Endothelial cell (in vitro differentiated cells): ENCODE measurements at regions not wholly inside any gene's neighbourhood (a gene's known extent, or its start where the extent isn't known, plus 50 kb on each side); places are given as distances from the start of the nearest gene placed in this dataset.
"Not testable (repeated sequence)": the region's sequence is repeated elsewhere in the genome, so short reads cannot be mapped to it uniquely, and the experiment has no call there.

Experiments used
- DNase-seq: peaks from one replicate; pipeline ENCODE4 v3.0.0; 2021; ENCODE audit warnings: low spot score
- H3K27ac Mint-ChIP-seq: one replicate; pipeline ENCODE4 v1.8.0; 2021; ENCODE audit warnings: mixed read lengths, inconsistent platforms; ENCODE audit not compliant: unreplicated experiment
- H3K27me3 Mint-ChIP-seq: one replicate; pipeline ENCODE4 v1.8.0; 2021; ENCODE audit warnings: mild to moderate bottlenecking, moderate library complexity, mixed read lengths, inconsistent platforms; ENCODE audit not compliant: unreplicated experiment
- H3K36me3 Mint-ChIP-seq: one replicate; pipeline ENCODE4 v1.8.0; 2021; ENCODE audit warnings: mild to moderate bottlenecking, low read depth, mixed read lengths, inconsistent platforms; ENCODE audit not compliant: unreplicated experiment
- H3K4me1 Mint-ChIP-seq: one replicate; pipeline ENCODE4 v1.8.0; 2021; ENCODE audit warnings: mild to moderate bottlenecking, mixed read lengths, inconsistent platforms; ENCODE audit not compliant: unreplicated experiment
- H3K4me3 Mint-ChIP-seq: one replicate; pipeline ENCODE4 v1.8.0; 2021; ENCODE audit warnings: mild to moderate bottlenecking, mixed read lengths, inconsistent platforms; ENCODE audit not compliant: unreplicated experiment
- H3K9me3 Mint-ChIP-seq: one replicate; pipeline ENCODE4 v1.8.0; 2021; ENCODE audit warnings: mixed read lengths, inconsistent platforms; ENCODE audit not compliant: unreplicated experiment
- TF ChIP-seq, protein P1 (sequence below): fragments of 200-600 bp; sonication (generic); IDR thresholded peaks from one replicate; pipeline ENCODE4 v1.5.0; 2021; ENCODE audit warnings: antibody characterized with exemption; ENCODE audit not compliant: unreplicated experiment

DNA sequence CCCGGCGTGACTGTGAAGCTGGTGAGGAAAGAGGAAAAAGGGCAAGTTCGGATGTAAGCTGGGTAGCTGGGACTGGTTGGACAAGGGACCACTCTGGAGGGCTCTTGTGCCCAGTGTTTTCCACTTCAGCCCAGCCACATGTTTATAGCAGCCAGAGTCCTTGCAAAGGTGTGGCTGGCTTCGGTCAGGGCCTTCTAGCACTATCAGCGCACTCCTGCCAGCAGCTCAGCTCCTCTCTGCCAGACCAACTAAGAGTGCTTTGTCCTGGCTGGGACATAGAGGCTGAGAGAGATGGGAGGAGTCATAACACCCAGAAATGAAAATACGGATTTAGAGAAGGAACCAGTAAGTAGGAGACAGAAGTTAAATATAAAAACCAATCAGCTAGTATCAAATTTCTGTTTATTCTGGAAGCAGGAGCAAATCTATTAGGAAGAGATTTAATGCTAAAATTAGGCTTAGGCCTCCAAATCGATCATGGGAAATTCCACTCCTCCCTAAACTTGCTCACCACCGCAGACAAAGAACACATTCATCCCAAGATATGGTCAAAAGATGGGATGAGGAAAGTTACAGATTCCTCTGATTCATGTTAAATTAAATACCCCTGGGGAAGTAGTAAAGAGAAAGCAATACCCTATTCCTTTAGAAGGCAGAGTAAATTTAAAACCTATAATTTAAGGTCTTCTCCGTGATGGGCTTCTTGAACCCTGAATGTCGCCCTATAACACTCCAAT, 135.0 kb downstream of the RALA start:
- Mint-ChIP-seq H3K4me3 (no peak overlapping the region), H3K27ac (no peak overlapping the region), H3K4me1 (no peaks in the 10 kb centered on the region), H3K27me3 (no peaks in the 10 kb centered on the region), H3K9me3 (no peaks in the 10 kb centered on the region), H3K36me3 (peaks cover 19% of the 10 kb centered on the region)
- TF ChIP-seq, protein P1, sequence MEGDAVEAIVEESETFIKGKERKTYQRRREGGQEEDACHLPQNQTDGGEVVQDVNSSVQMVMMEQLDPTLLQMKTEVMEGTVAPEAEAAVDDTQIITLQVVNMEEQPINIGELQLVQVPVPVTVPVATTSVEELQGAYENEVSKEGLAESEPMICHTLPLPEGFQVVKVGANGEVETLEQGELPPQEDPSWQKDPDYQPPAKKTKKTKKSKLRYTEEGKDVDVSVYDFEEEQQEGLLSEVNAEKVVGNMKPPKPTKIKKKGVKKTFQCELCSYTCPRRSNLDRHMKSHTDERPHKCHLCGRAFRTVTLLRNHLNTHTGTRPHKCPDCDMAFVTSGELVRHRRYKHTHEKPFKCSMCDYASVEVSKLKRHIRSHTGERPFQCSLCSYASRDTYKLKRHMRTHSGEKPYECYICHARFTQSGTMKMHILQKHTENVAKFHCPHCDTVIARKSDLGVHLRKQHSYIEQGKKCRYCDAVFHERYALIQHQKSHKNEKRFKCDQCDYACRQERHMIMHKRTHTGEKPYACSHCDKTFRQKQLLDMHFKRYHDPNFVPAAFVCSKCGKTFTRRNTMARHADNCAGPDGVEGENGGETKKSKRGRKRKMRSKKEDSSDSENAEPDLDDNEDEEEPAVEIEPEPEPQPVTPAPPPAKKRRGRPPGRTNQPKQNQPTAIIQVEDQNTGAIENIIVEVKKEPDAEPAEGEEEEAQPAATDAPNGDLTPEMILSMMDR: no peak
- DNase-seq: no peak

DNA sequence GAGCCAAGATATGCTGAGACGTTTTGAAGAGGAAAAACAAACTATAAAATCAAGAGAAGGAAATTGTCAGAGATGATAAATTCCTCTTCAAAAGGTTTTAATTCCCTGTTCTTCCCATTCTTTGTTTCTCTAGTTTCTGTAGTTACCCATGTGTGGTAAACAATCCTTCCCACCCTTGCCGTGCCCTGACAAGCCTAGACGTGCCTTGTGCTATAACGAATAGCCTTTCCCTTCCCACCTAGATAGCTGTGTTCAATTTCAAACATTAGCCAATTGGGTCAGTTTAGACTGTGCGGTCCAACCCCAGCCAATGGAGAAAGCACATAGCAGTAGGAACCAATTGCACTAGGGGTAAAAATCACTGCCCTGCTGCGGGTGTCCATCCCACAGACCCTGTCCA, 138.1 kb downstream of the RALA start:
- no peaks in the 10 kb centered on the region for H3K4me1 Mint-ChIP-seq
- H3K9me3 Mint-ChIP-seq: no peaks in the 10 kb centered on the region
- DNase-seq: no peak
- TF ChIP-seq, protein P1: no peak
- H3K36me3 Mint-ChIP-seq: peaks cover 16% of the 10 kb centered on the region
- no peak overlapping the region for H3K4me3 Mint-ChIP-seq
- no peaks in the 10 kb centered on the region for H3K27me3 Mint-ChIP-seq
- H3K27ac Mint-ChIP-seq: no peak overlapping the region

DNA sequence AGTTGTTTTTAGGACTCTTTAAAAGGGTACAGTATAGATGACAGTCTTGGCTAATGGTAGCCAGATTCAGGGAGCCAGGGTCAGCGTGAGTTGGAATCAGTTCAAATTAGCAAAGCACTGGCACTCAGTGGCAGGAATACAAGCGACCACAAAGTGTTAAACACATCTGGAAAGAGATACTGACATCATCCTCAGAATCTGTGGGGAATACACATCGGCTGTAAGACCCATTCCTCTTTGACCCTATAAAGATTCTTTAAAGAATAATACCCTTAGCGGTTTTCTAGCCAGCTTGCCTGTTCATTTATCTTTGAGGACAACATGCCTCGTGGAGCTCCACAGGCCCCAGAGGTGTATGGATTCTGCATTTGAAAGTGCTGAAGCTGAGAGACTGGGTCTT, 139.1 kb downstream of the RALA start:
- not testable (repeated sequence) for H3K27me3 Mint-ChIP-seq, DNase-seq, H3K9me3 Mint-ChIP-seq, H3K4me3 Mint-ChIP-seq, H3K4me1 Mint-ChIP-seq, H3K27ac Mint-ChIP-seq
- peaks cover 10% of the 10 kb centered on the region for H3K36me3 Mint-ChIP-seq

DNA sequence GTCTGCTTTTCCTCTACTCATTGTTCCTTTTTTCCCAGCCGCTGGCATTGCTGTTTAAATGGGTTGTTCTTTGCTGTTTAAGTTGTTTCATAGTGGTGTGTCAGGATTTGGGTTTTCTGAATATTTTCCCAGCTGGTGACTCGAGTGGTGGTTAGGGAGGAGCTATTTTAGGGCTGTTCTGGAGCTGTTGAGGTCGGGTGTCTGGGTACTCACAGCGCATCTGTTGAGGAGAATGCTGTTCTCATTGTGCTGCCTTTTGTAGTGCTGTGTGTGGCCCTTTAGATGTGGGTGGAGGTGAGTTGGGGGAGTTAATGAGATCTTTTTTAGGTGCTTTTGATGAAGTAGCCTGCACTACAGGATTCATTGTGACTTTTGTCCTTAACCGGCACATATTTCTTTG, 139.5 kb downstream of the RALA start:
- DNase-seq, H3K27ac Mint-ChIP-seq, H3K4me1 Mint-ChIP-seq, H3K4me3 Mint-ChIP-seq, H3K36me3 Mint-ChIP-seq, H3K9me3 Mint-ChIP-seq, H3K27me3 Mint-ChIP-seq: not testable (repeated sequence)

DNA sequence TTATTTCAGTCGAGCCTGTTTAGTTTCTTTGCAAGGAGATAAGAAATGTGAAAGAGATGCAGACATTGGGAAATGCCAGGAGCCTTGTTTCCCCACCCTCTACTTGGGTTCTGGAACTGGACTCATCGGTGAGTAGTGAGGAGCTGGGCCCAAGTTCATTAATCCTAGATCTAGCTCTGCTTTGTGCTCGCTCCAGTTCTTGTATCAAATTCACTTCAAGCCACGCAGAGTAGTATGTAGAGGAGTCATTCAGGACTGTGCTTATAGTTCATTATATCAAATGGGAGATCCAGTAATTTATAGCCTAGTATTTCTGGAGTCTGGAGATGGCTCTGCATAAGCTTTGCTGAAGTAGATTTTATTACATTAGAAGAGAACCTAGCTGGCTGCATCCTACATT, 142.5 kb downstream of the RALA start:
- not testable (repeated sequence) for H3K27me3 Mint-ChIP-seq, H3K27ac Mint-ChIP-seq, H3K36me3 Mint-ChIP-seq, H3K4me1 Mint-ChIP-seq, H3K4me3 Mint-ChIP-seq, DNase-seq, H3K9me3 Mint-ChIP-seq

DNA sequence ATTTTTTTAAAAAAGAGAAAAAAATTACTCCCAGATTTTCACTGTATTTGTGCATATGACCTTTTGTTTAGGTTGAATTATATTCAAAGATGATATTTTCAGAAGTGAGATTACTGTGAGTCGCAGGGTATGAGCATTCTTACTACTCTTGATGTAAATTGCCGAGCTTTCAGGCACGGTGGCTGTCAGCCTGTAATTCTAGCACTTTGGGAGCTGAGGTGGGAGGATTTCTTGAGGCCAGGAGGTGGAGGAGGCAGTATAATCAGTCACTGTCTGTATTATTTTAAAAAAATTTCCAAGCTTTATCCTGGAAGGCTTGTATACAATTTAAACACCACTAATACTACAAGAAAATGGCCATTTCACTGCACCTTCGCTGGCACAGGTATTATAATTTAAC, 145.1 kb downstream of the RALA start:
- DNase-seq, H3K27ac Mint-ChIP-seq, H3K36me3 Mint-ChIP-seq, H3K4me3 Mint-ChIP-seq, H3K4me1 Mint-ChIP-seq, H3K9me3 Mint-ChIP-seq, H3K27me3 Mint-ChIP-seq: not testable (repeated sequence)

DNA sequence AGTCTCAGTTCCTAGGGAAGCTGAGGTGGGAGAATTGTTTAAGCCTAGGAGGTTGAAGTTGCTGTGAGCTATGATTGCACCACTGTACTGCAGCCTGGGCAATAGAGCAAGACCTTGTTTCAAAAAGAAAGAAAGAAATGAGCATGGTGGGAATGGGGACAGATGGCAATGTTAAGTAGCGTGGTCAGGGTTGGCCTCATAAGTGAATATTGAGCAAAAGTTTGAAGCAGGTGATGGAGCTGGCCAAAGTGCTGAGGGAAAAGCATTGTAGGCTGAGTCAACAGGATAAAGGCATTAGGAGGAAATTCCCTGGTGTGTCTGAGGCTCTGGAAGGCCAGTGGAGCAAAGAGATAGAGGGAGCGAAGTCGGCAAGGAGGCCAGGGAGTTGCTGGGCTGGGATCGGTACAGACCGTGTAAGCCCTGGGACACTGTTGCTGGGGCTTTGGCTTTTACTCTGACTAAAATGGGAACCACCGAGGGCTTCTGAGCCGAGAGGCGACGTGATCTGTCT, 151.0 kb downstream of the RALA start:
- H3K9me3 Mint-ChIP-seq, H3K4me1 Mint-ChIP-seq, H3K4me3 Mint-ChIP-seq, H3K27ac Mint-ChIP-seq, H3K36me3 Mint-ChIP-seq, H3K27me3 Mint-ChIP-seq, DNase-seq: not testable (repeated sequence)

DNA sequence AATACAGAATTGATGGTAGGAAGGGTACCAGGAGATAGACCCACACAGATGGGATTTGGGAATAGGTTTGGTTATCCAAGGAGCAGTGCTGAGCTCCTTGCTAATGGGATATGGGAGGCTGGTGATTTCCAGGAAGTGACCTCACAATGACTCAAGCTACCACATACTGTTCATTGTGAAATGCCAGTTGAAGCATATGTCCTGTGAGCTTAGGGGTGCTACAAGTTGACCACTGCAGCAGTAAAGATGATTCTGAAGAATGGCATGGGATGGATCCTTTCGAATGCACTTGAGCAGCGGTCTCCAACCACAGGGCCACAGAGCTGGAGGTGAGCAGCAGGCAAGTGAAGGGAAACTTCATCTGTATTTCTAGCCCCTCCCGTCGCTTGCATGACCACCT, 158.2 kb downstream of the RALA start:
- not testable (repeated sequence) for H3K4me3 Mint-ChIP-seq, H3K27ac Mint-ChIP-seq, H3K36me3 Mint-ChIP-seq, H3K9me3 Mint-ChIP-seq, H3K4me1 Mint-ChIP-seq, DNase-seq, H3K27me3 Mint-ChIP-seq

DNA sequence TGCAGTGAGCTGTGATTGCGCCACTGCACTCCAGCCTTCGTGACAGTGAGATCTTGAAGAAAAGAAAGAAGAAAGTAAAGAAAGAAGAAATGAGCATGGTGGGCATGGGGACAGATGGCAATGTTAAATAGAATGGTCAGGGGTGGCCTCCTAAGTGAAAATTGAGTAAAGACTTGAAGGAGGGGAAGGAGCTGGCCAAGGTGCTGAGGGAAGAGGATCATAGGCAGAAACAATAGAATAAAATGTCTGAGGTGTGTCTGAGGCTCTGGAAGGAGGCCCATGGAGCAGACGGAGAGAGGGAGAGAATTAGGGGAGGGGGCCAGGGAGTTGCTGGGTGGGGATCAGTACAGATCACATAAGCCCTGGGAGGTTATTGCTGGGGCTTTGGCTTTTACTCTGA, 163.1 kb downstream of the RALA start:
- not testable (repeated sequence) for H3K27ac Mint-ChIP-seq

DNA sequence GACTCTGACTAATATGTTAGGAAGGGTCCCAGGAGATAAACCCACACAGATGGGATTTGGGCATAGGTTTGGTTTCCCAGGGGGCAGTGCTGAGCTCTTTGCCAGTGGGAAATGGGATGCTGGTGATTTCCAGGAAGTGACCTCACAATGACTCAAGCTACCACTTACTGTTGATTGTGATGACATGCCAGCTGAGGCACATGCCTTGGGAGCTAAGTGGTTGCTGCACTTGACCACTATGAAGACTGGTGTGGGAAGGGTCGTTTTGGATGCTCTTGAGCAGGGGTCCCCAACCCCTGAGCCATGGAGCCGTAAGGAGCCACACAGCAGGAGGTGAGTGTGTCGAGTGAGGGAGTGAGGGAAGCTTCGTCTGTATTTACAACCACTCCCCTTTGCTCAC, 159.0 kb upstream of the CDK13 start:
- H3K27ac Mint-ChIP-seq, DNase-seq, H3K9me3 Mint-ChIP-seq, H3K4me3 Mint-ChIP-seq, H3K4me1 Mint-ChIP-seq, H3K36me3 Mint-ChIP-seq, H3K27me3 Mint-ChIP-seq: not testable (repeated sequence)

More for the DNA sequence above, 163.1 kb downstream of the RALA start:
- not testable (repeated sequence) for DNase-seq, H3K36me3 Mint-ChIP-seq, H3K4me1 Mint-ChIP-seq, H3K4me3 Mint-ChIP-seq, H3K27me3 Mint-ChIP-seq, H3K9me3 Mint-ChIP-seq
